ENCODE measurements at regions not wholly inside any gene's neighbourhood (a gene's known extent, or its start where the extent isn't known, plus 50 kb on each side); places are given as distances from the start of the nearest gene placed in this dataset.
A peak's percentile ranks its signal among the peaks of the same experiment; 100 is the strongest.

DNA sequence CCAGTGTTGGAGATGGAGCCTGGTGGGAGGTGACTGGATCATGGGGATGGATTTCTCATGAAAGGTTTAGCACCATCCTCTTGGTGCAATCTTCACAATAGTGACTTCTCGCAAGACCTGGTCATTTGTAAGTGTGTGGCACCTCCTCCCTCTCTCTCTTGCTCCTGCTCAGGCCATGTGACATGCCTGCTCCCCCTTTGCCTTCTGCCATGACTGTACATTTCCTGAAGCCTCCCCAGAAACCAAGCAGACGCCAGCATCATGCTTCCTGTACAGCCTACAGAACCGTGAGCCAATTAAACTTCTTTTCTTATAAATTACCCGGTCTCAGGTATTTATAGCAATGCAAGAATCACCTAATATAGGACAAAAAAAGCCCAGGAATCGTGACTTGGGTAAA is 171.0 kb upstream of the FOXN3 start:
- H3K9me3 Mint-ChIP-seq: peaks cover 10% of the 10 kb centered on the region
- peaks cover 48% of the 10 kb centered on the region for H3K4me1 Mint-ChIP-seq
- no peaks in the 10 kb centered on the region for H3K27me3 Mint-ChIP-seq
- peaks cover 19% of the 10 kb centered on the region for H3K36me3 Mint-ChIP-seq (ENCODE audit: low read depth)
- POLR2A ChIA-PET: interaction anchor here (1.3 kb wide), 1 partner anchor 172 kb away, joined by 3 read pairs; no protein-coding TSS in a partner anchor
- CTCF ChIA-PET: no interaction called here
- peak overlapping the region; percentile 59 for H3K27ac Mint-ChIP-seq
- DNase-seq: no peak
- no peak for ATAC-seq (ENCODE audit: low read depth)
- TF ChIP-seq, protein P1, sequence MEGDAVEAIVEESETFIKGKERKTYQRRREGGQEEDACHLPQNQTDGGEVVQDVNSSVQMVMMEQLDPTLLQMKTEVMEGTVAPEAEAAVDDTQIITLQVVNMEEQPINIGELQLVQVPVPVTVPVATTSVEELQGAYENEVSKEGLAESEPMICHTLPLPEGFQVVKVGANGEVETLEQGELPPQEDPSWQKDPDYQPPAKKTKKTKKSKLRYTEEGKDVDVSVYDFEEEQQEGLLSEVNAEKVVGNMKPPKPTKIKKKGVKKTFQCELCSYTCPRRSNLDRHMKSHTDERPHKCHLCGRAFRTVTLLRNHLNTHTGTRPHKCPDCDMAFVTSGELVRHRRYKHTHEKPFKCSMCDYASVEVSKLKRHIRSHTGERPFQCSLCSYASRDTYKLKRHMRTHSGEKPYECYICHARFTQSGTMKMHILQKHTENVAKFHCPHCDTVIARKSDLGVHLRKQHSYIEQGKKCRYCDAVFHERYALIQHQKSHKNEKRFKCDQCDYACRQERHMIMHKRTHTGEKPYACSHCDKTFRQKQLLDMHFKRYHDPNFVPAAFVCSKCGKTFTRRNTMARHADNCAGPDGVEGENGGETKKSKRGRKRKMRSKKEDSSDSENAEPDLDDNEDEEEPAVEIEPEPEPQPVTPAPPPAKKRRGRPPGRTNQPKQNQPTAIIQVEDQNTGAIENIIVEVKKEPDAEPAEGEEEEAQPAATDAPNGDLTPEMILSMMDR (IDR thresholded peaks at IDR 0.05): no peak
- H3K4me3 Mint-ChIP-seq: no peak overlapping the region
- intact Hi-C loops (cut with micrococcal nuclease): loop anchor here (2.0 kb wide), 2 partner anchors 17 to 31 kb away; no protein-coding TSS in a partner anchor

DNA sequence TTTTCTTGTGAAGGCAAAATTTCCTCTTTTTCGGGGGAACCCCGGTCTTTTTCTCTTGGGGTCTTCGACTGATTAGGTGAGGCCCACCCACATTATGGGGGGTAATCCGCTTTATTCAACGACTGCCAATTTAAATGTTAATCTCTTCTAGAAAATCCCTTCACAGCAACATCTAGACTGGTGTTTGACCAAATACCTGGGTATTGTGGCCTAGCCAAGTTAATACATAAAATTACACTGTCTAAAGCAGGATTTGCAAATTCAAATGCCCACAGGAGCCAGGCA is 170.0 kb upstream of the FOXN3 start:
- Mint-ChIP-seq H3K27ac (no peak overlapping the region), H3K4me3 (no peak overlapping the region), H3K4me1 (peaks cover 48% of the 10 kb centered on the region), H3K36me3 (ENCODE audit: low read depth) (peaks cover 18% of the 10 kb centered on the region), H3K27me3 (no peaks in the 10 kb centered on the region), H3K9me3 (peaks cover 7% of the 10 kb centered on the region)
- ChIA-PET POLR2A (no interaction called here), CTCF (no interaction called here)
- DNase-seq (no peak), ATAC-seq (ENCODE audit: low read depth) (no peak)
- TF ChIP-seq, protein P1 (IDR thresholded peaks at IDR 0.05): no peak
- intact Hi-C loops (cut with micrococcal nuclease): no loop called here

DNA sequence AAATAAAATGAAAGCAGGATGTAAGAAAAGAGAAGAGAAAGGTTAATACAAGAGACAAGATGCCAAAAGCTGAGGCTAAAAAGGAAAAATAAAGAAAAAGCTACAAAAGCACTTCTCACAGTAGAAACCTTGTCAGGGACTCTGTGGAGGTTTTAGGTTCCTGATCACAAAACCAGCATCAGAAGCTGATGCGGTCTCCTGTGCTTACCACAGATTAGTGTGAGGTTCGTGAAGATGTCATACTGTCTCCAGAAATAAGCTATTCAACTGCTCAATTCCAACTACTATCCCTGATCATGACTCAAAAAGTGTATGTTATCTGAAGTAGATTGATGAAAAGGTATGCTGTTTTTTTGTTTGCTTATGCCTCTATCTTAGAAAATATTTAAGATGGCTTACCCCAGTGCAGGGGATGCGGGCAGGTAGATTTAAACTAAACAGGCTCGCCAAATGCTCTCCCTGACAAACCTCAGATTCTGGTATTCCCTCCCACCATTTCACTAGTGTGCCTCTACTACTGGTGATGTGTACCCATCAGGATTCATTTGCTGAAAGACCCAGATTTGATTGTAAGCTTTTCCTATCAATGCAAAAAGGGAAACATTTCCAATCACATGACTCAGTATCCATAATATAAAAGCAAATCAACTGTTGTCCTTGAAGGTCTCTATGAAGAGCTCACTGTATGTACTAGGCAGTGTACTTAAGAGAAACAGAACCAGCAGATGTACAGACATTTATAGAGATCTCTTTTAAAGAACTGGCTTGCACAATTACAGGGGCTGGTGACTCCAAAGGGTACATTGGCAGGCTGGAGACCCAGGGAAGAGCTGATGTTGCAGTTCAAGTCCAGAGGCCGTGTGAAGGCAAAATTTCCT is 169.5 kb upstream of the FOXN3 start:
- intact Hi-C loops (cut with micrococcal nuclease): no loop called here
- Mint-ChIP-seq H3K4me3 (no peak overlapping the region), H3K27ac (no peak overlapping the region), H3K9me3 (peaks cover 4% of the 10 kb centered on the region), H3K4me1 (peaks cover 45% of the 10 kb centered on the region), H3K27me3 (no peaks in the 10 kb centered on the region), H3K36me3 (ENCODE audit: low read depth) (peaks cover 19% of the 10 kb centered on the region)
- CTCF ChIA-PET: no interaction called here
- POLR2A ChIA-PET: interaction anchor here (0.5 kb wide), 1 partner anchor 141 kb away, joined by 11 read pairs; no protein-coding TSS in a partner anchor
- TF ChIP-seq, protein P1 (IDR thresholded peaks at IDR 0.05): no peak
- no peak for ATAC-seq (ENCODE audit: low read depth)
- DNase-seq: no peak

DNA sequence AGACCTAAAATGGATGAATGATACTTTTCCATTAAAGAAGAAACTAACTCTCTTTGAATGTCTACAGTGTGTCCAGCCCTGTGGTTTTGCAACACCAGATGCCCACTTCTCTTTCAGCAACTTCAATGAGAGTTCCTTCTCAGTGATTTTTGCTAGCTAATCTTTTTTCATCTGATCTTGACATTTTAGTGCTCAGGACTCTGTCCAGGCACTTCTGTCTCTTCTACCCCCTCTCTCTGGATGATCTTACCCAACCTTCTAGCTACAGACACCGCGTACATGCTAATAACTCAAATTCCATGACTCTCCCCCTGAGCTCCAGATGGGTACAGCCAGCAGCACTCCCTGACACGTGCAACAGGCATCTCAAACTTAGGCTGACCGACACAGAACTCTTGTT is 161.1 kb upstream of the FOXN3 start:
- no peaks in the 10 kb centered on the region for H3K27me3 Mint-ChIP-seq
- peaks cover 23% of the 10 kb centered on the region for H3K36me3 Mint-ChIP-seq (ENCODE audit: low read depth)
- no peak for ATAC-seq (ENCODE audit: low read depth)
- TF ChIP-seq, protein P1 (IDR thresholded peaks at IDR 0.05): no peak
- peaks cover 11% of the 10 kb centered on the region for H3K4me1 Mint-ChIP-seq
- no peaks in the 10 kb centered on the region for H3K9me3 Mint-ChIP-seq
- POLR2A ChIA-PET: no interaction called here
- no peak overlapping the region for H3K4me3 Mint-ChIP-seq
- no peak overlapping the region for H3K27ac Mint-ChIP-seq
- CTCF ChIA-PET: no interaction called here
- intact Hi-C loops (cut with micrococcal nuclease): no loop called here
- DNase-seq: no peak

DNA sequence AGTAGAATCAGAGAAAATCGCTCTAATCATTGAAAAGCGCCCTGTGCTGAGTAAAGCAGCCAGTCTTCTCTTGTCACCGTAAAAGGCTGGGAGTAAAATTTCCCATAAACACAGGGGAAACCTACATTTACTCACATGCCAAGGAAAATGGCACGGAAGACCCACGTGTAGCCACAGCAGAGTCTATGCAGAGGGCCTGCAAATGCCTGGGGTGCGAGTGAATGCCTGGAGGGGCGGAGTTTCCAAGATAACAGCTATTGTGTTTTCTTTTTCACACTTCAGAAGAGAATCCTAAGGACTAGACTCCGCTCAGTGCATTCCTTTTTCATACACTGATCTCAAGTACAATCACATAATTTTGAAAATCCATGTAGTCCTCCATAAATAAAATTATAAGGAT is 159.9 kb upstream of the FOXN3 start:
- CTCF ChIA-PET: no interaction called here
- H3K27ac Mint-ChIP-seq: no peak overlapping the region

More for the DNA sequence above, 159.9 kb upstream of the FOXN3 start:
- POLR2A ChIA-PET: no interaction called here
- no peak for ATAC-seq (ENCODE audit: low read depth)
- Mint-ChIP-seq H3K9me3 (no peaks in the 10 kb centered on the region), H3K36me3 (ENCODE audit: low read depth) (peaks cover 20% of the 10 kb centered on the region), H3K27me3 (no peaks in the 10 kb centered on the region), H3K4me1 (peaks cover 20% of the 10 kb centered on the region), H3K4me3 (no peak overlapping the region)
- intact Hi-C loops (cut with micrococcal nuclease): no loop called here
- no peak for DNase-seq
- TF ChIP-seq, protein P1 (IDR thresholded peaks at IDR 0.05): no peak

Data from activated B cell treated with CpG ODN at 0.5 μM for 24 hours (primary cell).